ENCODE measurements at regions not wholly inside any gene's neighbourhood (a gene's known extent, or its start where the extent isn't known, plus 50 kb on each side); places are given as distances from the start of the nearest gene placed in this dataset.

GRCh38 chr15:88400591-88401250 is 66.5 kb downstream of the MRPL46 start:
- Histone ChIP-seq H3K23me2 (ENCODE audit: insufficient read length, low read depth, low read length, poor library complexity, severe bottlenecking) (no peaks in the 10 kb centered on the region), H3K4me2 (ENCODE audit: insufficient read depth, insufficient read length, low read length) (no peak overlapping the region), H3K4me1 (ENCODE audit: insufficient read depth, low read length) (peaks cover 9% of the 10 kb centered on the region), H3K79me2 (ENCODE audit: insufficient read depth, low read length) (no peaks in the 10 kb centered on the region), H3T11ph (ENCODE audit: low read length) (no peak overlapping the region), H3K9me3 (ENCODE audit: control insufficient read depth, low read depth, low read length) (no peaks in the 10 kb centered on the region), H2BK120ac (ENCODE audit: low read depth, low read length, poor library complexity, severe bottlenecking) (no peak overlapping the region), H3K14ac (ENCODE audit: insufficient read depth, low read length) (no peak overlapping the region), H4K91ac (ENCODE audit: insufficient read length, low read depth, low read length) (no peak overlapping the region), H2BK12ac (ENCODE audit: insufficient read length, low read depth, low read length) (no peak overlapping the region), H2BK15ac (ENCODE audit: low read depth, low read length) (no peak overlapping the region), H2BK20ac (ENCODE audit: low read depth, low read length, poor library complexity, severe bottlenecking) (no peak overlapping the region), H3K56ac (ENCODE audit: insufficient read length, low read depth, low read length) (no peak overlapping the region), H3K23ac (ENCODE audit: insufficient read length, low read depth, low read length) (no peak overlapping the region), H3K27me3 (ENCODE audit: insufficient read depth, low read length) (no peaks in the 10 kb centered on the region), H4K20me1 (ENCODE audit: control insufficient read depth, insufficient read depth, insufficient read length) (no peaks in the 10 kb centered on the region), H4K8ac (replicated peaks; ENCODE audit: insufficient read length, low read depth, low read length) (no peak overlapping the region), H3K79me1 (ENCODE audit: insufficient read depth, low read depth, low read length, poor library complexity, severe bottlenecking) (no peaks in the 10 kb centered on the region), H3K18ac (ENCODE audit: insufficient read length, low read depth, low read length) (no peak overlapping the region), H3K27ac (ENCODE audit: insufficient read length, low read depth, low read length) (no peak overlapping the region), H3K9ac (ENCODE audit: extremely low read depth, insufficient read length, low read length) (no peak overlapping the region), H3K4ac (ENCODE audit: low read depth, low read length) (no peak overlapping the region), H2AFZ (ENCODE audit: low read length) (no peak overlapping the region), H2BK5ac (ENCODE audit: insufficient read length, low read length) (no peak overlapping the region), H2AK5ac (ENCODE audit: insufficient read length, low read length) (no peak overlapping the region), H4K5ac (ENCODE audit: insufficient read length, low read depth, low read length) (no peak overlapping the region)
- Mint-ChIP-seq H3K36me3 (ENCODE audit: insufficient read depth in 1 of 3, low read depth in 3 of 3) (peaks cover 0 to 3% (median 0%) of the 10 kb centered on the region in 3 experiments; a peak in 2 of 7 replicates), H3K27me3 (ENCODE audit: low read depth) (peaks cover 6% of the 10 kb centered on the region), H3K4me3 (no peak overlapping the region), H3K9me3 (peaks cover 0 to 3% of the 10 kb centered on the region in 2 experiments; a peak in 3 of 5 replicates), H3K27ac (no peak overlapping the region), H3K4me1 (peaks cover 19 to 35% of the 10 kb centered on the region in 2 experiments)
- no CpG with 5 or more reads among the region's 6 CpGs for WGBS (ENCODE audit: extremely low coverage, insufficient read length, low lambda C conversion rate)
- DNase-seq = no peak
- TF ChIP-seq CTCF (conservative IDR thresholded peaks at IDR 0.05) = no peak

Measured in H9 (cell line).